LHCN-M2 (cell line): ENCODE measurements at regions not wholly inside any gene's neighbourhood (a gene's known extent, or its start where the extent isn't known, plus 50 kb on each side); places are given as distances from the start of the nearest gene placed in this dataset.

ENCODE experiments used
- DNase-seq: peaks from one replicate; pipeline ENCODE4 v3.0.0-alpha.2; 2012; ENCODE audit warnings: low read depth

- no peak for DNase-seq
These were observed 397.7 kb upstream of the RGS6 start for GRCh38 chr14:71534506-71534905.

- peak; percentile 17 for DNase-seq
These were observed 396.1 kb upstream of the RGS6 start for GRCh38 chr14:71536015-71536740.

- DNase-seq = no peak
These were observed 395.1 kb upstream of the RGS6 start for GRCh38 chr14:71536927-71537772.

GRCh38 chr14:71538288-71538687, 393.9 kb upstream of the RGS6 start:
- no peak for DNase-seq

GRCh38 chr14:71538938-71539649, 393.1 kb upstream of the RGS6 start:
- DNase-seq = no peak

- no peak for DNase-seq
These were observed 392.5 kb upstream of the RGS6 start for GRCh38 chr14:71539650-71540285.

- DNase-seq = no peak
These were observed 391.0 kb upstream of the RGS6 start for GRCh38 chr14:71541271-71541670.

GRCh38 chr14:71541973-71542690, 390.1 kb upstream of the RGS6 start:
- DNase-seq = no peak

- no peak for DNase-seq
These were observed 382.7 kb upstream of the RGS6 start for GRCh38 chr14:71549421-71550050.

GRCh38 chr14:71550367-71550766, 381.9 kb upstream of the RGS6 start:
- no peak for DNase-seq

GRCh38 chr14:71551291-71551950, 380.8 kb upstream of the RGS6 start:
- peak; percentile 95 for DNase-seq

GRCh38 chr14:71552809-71553208, 379.4 kb upstream of the RGS6 start:
- DNase-seq = no peak

- no peak for DNase-seq
These were observed 378.4 kb upstream of the RGS6 start for GRCh38 chr14:71553779-71554178.

- no peak for DNase-seq
These were observed 377.9 kb upstream of the RGS6 start for GRCh38 chr14:71554323-71554722.

- no peak for DNase-seq
These were observed 377.1 kb upstream of the RGS6 start for GRCh38 chr14:71554959-71555612.

- peak; percentile 31 for DNase-seq
These were observed 376.3 kb upstream of the RGS6 start for GRCh38 chr14:71555654-71556559.

GRCh38 chr14:71556730-71557129, 375.5 kb upstream of the RGS6 start:
- DNase-seq = no peak

- no peak for DNase-seq
These were observed 374.9 kb upstream of the RGS6 start for GRCh38 chr14:71557351-71557750.
